NCI-H82 treated with DMSO at 0.1 percent for 48 hours (cell line): ENCODE measurements at regions not wholly inside any gene's neighbourhood (a gene's known extent, or its start where the extent isn't known, plus 50 kb on each side); places are given as distances from the start of the nearest gene placed in this dataset.

Experiments used
- DNase-seq: peaks from one replicate; lab custom pipeline; 2025; ENCODE audit not compliant: unreplicated experiment; lab: John Stamatoyannopoulos, UW

DNA sequence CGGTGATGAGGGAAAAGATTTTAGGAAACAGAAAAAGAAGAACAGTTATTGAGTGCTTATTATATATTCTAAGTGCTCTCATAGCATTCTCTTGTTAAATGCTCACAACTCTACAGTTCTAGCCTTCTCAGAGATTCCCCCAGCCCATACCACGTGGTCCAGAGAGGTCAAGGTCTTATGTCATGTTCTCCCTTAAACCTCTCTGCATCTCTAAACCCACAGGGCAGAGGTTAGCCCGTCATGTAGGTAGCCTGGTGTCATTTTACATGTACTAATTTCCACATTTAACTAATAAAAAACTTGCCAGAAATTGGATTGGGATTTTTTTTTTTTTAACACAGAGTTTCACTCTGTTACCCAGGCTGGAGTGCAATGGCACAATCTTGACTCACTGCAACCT is 178.0 kb downstream of the CEMIP2 start:
- DNase-seq, result no peak

DNA sequence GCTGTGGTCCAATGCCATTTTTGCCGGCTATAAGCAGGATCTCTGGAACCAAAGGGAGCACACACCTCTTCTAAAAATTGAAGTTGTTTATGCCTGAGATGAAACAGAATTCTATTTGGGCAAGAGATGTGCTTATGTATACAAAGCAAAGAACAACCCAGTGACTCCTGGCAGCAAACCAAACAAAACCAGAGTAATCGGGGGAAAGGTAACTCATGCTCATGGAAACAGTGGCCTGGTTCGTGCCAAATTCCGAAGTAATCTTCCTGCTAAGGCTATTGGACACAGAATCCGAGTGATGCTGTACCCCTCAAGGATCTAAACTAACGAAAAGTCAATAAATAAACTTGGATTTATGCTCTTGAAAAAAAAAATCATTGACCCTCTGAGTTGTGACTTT is 178.7 kb downstream of the CEMIP2 start:
- DNase-seq, result no peak

DNA sequence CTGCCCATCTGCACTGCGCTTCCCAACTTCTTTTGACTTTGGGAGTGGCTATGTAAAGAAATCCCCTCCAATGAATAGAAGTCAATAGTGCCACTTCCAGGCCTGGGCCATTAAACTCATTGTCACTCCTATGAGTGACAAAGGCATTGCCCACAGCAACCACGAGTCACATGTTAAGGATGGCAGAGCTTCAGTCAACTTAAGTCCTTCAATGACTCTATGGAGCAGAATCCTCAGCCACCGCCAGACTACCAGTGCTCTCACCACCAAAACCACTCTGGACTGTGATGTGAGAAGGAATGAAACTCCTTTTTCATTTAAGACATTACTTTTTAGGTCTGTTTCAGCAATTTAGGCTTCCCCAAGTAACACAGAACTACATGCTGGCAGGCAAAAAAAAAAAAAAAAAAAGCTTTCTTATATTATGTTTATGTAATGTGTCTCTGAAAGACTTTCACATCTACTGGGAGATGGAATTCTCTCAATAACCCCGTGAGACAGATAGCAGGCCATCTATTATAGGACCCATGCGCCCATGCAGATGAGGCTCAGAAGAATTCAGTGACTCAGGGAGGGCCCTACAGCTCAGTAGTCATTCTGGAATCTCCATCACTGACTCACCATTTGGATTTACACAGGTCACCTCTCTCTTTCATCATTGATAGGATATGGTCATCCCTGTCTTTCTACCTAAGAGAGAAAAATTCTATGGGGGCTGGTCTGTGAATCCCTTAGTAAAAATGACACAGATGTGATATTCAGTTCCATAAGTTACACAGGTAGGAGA is 180.5 kb downstream of the CEMIP2 start:
- DNase-seq, result no peak

DNA sequence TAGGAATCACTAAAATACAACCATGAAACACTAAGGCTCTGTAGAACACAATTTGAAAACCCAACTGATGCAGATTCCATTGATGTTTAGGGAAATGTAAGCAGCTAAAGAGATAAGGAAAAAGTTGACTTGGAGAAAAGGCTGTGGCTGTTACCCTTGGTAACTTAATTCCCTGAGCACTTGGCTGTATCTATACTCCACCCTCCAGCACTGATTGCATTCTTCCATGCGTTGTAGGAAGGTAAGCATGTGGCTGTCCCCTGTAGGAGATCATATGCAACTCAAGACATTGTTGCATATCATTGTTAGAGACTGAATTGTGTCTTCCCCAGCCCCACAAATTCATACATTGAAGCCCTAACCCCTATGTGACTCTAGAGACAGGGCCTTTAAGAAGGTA is 184.5 kb downstream of the CEMIP2 start:
- DNase-seq, result no peak

DNA sequence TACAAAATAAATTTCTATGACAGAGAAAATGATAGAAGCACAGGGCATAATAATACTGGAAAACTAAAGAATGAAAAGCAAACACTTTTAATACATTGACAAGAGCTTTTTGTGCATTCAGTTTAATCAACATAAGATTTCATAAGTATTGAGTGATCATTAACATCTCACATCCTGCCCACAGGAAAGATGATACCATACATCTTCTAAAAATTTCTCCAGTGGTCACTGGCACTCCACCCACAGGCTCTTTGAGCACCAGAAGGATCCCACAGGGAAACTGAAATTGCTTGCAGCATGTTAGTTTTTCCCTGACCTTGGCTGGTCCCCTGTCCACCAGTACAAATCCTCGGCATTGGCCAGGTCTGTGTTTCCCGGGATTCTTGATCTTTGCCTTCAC is 186.0 kb downstream of the CEMIP2 start:
- no peak for DNase-seq

DNA sequence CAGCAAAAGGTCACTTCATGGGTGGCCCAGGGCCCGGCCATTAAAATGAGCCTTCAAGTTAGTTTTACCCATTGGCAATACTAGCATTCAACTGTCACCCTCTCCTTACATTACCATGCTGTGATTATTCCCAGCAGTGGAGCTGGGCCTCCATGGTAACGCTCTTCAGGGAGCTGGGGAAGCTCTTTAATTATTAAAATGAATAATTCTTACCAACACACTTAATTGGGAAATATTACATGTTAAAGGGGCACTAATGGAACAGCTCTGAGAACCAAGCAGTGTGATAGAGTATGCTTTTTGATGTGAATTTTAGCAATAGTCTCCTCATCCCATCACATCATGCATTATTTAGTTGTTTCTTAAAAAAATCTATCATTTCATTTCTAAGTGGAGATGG is 187.2 kb downstream of the CEMIP2 start:
- DNase-seq, result no peak

DNA sequence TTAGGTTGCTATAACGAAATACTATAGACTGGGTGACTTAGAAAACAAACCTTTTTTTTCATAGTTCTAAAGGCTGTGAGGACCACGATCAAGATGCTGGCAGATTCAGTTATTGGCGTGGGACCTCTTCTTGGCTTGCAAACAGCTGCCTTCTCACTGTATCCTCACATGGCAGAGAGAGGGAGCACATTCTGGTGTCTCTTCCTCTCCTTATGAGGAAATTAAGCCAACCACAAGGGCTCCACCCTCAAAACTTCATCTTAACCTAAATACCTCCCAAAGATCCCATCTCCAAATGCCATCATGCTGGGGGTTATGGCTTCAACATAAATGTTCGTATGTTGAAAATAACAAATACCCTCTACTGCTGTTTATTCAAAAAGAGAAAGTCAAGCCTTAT is 197.1 kb downstream of the CEMIP2 start:
- DNase-seq, result no peak

DNA sequence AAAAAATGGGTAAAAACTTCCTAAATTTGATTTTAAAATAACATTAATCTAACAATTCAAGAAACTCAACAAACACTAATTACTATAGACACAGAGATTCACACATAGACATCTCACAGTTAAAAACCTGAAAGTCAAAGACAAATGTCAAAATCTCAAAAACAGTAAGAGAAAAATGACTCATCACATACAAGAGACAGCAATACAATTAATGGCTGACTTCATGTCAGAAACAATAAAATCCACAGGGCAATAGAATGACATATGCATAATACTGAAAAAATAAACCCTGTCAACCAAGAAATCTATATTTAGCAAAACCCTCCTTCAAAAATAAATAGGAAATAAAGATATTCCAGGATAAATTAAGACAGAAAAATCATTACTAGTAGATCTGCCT is 200.4 kb downstream of the CEMIP2 start:
- no peak for DNase-seq

DNA sequence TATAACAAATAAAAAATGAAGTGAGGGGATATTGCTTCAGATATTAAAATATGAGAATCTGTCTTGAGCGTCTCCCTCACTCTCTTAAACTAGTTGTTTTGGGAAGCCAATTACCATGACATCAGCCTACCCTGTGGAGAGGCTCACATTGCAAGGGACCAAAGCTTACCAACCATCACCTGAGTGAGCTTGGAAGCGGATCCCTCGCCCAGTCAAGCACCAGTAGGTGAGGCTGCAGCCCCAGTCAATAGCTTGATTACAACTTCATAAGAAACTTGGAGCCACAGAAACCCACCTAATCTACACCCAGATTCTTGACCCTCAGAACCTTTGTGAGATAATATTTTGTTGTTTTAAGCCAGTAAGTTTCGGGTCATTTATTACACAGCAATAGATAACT is 206.2 kb downstream of the CEMIP2 start:
- no peak for DNase-seq

DNA sequence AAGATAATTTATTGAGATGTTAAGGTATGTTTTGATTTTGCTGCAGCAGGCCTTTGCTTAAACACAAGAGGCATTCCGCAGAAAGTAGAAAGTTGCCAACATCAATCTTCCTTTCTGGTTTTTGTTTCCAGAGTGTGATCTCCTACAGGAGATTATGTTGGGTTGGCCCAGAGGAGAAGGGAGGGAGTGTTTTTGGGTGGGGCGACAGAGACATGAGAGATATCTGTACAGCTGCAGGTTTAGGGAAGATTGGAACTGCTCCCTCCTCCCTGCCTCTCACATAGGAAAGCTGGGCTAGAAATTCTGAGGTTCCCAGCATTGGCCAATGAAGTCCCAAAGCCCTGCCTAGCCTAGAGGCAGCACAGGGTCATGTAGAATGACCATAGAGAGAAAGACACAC is 211.0 kb downstream of the CEMIP2 start:
- no peak for DNase-seq

DNA sequence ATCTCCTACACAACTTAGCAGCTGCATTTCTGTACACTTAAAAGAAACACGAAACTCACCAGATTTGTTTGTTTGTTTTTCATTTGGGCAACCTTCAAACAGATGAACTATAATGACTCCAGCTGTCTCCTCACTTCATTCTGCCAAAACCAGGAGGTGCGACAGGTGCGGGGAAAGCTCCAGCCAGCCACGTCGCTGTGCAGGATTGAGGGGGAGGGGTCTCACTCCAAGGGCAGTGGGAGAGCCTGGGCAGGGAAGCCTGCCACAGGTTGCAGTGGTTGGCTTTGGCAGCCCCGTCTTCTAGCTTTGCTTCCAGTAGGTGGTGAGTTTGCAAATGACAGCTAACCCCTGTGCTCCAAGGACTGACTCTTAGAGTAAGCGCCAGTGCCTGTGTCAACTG is 215.8 kb downstream of the CEMIP2 start:
- peak; percentile 87 for DNase-seq

DNA sequence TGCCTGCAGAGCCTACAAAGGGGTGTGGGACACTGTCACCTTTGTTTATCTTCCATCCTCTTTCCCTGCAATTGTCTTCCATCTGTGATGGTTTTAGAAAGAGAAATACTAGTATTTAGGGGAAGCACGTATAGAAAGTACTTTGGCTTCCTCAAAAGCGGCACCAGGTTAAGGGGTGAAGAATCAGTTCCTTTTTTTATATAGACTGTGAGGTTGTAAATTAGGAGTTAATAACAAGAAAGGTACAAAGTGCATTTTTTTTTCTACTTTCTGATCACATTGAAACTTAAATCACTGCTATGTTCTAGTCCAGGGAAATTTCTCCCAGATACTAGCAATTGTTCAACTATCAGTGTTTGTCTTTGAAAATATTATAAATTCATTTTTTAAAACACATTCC is 219.3 kb downstream of the CEMIP2 start:
- DNase-seq, result no peak

DNA sequence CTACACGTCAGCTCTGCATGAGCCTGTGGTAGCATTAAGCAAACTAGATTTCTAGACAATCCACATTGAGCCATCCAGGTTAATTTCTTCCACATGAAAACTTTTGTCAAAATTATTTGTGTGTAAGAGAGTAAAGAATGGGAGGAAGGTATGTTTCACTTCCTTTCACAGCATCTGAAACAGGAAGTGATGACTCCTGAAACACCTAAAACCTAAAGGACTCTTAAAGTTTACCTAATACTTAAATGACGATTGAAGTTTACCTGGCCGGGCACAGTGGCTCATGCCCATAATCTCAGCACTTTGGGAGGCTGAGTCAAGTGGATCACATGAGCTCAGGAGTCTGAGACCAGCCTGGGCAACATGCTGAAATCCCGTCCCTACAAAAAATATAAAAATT is 223.8 kb downstream of the CEMIP2 start:
- no peak for DNase-seq

DNA sequence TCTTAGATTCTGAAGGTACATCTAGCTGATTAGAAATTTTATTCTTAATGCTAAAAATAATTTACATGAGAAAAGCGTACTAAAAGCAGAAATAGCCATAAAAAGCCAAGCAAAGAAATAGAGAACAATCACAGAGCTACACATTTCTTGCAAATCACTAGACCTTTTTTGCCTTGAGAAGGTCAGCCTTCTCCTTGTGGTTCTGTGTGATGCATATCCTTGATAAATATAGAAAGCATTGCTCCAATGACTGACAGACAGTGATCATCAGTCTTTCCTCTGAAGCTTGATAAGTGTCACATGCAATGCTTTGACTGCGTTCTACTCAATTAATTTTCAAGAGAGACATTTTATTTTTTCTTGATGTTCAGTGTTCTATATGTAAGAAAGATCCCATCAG is 226.9 kb downstream of the CEMIP2 start:
- no peak for DNase-seq

DNA sequence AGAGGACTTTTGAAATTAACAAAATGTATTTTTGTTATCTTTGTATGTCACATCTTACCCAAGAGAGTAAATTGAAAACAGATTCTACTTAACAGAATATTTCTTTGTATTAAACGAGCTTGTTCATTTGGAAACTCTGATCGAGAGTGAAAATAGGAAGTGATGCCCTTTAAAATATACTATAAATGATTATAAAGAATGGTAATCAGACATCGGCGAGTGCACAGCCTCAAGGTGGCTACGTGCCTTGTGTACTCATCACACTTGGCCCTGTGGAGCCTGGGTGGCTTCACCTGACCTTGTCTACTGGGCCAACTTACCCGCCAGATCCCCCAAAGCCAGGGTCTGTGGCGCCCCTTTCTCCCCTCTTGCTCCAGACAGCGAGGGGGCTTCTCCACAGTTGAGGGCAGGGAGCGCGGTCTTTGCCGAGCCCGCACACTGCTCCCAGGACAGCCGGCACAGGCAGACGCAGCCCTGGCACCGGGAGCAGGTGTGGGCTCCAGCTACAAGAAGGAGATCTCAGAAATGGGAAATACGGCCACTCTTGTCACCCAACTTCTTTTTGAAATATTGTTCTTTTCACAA is 243.2 kb downstream of the CEMIP2 start:
- no peak for DNase-seq

DNA sequence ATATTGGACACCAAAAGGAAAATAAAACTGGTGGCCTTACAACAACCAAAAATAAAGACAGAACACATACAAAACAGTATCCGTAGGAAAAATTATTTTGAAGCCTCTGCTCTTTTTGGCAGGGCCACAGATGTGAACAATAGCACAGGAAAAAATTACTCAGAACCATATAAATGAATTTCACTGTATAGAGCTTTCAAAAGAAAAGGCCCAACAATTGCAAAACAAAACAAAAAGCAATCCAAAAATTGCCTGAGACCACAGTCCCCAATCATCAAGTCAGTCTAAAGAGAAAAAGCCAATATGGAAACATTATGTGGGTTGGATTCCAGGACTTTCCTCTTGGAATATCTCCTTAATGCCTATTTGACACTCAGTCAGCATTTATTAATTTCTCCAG is 243.8 kb downstream of the CEMIP2 start:
- no peak for DNase-seq

DNA sequence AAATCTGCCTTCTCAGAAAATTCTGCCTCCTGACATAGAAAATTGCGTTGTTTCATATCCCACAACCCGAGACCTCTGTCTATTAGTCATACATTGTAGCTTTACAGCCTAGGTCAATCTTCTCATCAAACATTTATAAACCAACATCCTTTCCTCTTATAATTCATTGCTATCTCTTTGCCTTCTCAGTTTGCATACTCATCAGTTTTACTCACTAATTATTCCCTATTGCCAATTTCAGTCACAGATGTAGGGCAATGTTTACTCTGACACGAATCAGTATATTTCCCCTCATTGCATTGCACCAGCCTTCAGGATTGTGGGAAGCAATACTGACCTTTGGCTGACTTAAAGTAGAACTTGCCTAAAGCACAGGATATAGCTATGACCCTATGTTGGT is 247.2 kb downstream of the CEMIP2 start:
- DNase-seq, result no peak

DNA sequence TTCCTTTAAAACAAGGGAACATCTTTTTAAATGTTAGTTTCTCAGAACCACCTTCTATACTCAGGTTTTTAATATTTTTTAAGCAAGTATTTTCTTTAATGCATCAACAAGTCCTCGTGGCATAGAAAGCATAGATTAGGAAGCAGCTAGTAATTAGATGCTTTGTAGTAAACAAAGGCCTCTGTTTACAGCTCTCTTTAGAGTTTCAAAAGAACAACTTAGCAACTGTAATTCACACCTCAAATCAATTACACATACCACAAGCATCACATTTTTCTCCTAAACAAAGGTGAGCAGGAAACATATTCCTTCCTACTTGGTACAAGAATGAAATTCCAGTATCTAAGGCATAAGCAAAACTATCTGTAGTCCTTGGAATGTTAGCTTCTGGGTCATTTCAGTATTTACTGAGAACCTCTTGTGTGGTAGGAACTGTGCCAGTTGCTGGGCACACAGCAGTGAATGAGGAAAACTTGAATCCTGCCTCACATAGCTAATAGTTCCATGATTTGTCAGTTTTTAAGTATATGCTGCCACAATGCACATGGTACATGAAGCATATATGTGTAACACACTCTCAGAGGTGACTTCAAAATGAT is 249.1 kb downstream of the CEMIP2 start:
- DNase-seq, result no peak

DNA sequence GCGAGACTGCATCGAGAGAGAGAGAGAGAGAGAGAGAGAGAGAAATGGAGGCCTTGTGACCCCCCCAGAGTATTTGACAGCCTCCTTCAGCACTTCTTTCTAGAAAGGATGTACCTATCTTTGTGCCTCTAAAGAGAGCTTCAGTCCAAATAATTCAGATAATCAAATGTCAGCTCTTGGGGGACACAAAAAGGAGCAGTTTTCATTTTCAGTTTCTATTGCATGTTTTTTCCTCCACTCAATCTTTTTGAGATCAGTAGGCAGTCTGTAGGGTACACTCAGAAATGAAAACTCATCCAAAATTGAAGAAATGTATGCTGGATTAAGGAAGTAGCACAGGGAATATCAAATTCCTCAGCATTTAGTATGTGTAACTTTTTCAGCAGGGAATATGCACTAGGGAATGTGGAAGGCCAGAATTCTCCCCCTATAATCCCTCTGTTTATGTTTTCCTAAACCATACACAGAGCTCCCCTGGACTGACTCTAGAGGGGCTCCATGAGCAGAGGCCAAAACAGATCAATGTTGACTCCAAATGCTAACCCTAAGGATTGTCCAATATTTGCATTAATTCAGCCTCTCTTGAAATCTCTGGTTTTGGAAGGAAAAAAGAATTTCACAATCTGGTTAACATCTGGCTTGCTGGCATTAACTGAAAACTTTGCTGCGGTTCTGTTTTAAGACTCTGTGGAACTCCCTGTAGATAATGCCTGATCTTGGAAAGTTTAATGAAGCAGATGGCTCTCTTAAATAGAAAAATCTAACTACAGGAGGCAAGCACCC is 250.1 kb downstream of the CEMIP2 start:
- no peak for DNase-seq

DNA sequence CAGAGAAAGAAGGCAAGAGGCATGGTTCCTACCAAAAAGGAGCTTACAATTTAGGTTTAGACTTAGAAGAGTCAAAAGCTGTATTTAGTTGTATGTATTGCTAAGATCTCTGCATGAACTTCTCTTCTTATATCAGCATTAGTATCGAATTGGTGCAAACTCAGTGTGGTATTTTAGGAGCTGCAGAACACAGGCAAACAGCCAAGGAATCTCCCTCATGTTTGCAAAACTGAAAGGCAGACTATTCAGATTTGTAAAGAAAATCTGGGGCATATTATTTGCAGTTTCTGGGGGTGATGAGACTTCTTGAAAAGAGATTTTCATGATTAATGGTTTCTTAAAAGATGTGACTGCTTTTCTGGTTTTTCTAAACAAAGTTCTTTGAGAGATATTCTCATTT is 252.7 kb downstream of the CEMIP2 start:
- DNase-seq, result no peak

DNA sequence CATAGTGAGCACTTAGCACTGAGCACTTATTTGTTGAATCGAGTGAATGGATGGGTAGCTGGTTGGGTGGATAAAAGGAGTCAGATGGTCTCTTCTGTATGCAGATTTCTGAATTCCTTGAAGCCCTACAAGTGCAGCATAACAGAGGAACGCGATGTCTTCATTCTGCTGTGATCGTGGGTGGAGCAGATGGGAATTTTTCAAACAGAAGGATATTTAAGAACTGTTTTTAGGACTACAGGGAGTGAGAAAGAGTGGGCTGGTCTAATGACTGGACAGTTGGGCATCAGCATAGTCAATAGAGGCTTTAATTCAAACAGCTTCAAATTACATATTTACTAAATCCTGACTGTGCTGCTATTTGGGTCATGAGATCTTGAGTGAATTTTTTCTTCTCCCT is 253.2 kb downstream of the CEMIP2 start:
- DNase-seq, result no peak
